NCI-H1417 treated with DMSO at 0.1 percent for 48 hours (cell line): ENCODE measurements at regions not wholly inside any gene's neighbourhood (a gene's known extent, or its start where the extent isn't known, plus 50 kb on each side); places are given as distances from the start of the nearest gene placed in this dataset.
"Not testable (repeated sequence)": the region's sequence is repeated elsewhere in the genome, so short reads cannot be mapped to it uniquely, and the experiment has no call there.

ENCODE experiments used
- DNase-seq: peaks from one replicate; lab custom pipeline; 2025; lab: John Stamatoyannopoulos, UW

- DNase-seq = no peak
These were observed 683.1 kb upstream of the POM121L12 start for GRCh38 chr7:52352013-52352981.

- no peak for DNase-seq
These were observed 691.4 kb upstream of the POM121L12 start for GRCh38 chr7:52344015-52344414.

GRCh38 chr7:52340067-52340466 is 695.4 kb upstream of the POM121L12 start:
- DNase-seq = no peak

- not testable (repeated sequence) for DNase-seq
These were observed 707.1 kb upstream of the POM121L12 start for GRCh38 chr7:52328328-52328727.

- DNase-seq = no peak
These were observed 710.2 kb upstream of the POM121L12 start for GRCh38 chr7:52325237-52325636.

GRCh38 chr7:52323202-52323746 is 712.2 kb upstream of the POM121L12 start:
- no peak for DNase-seq

- no peak for DNase-seq
These were observed 714.8 kb upstream of the POM121L12 start for GRCh38 chr7:52320610-52321009.

- DNase-seq = no peak
These were observed 717.5 kb upstream of the POM121L12 start for GRCh38 chr7:52317921-52318320.

- DNase-seq = no peak
These were observed 723.5 kb upstream of the POM121L12 start for GRCh38 chr7:52311886-52312285.

GRCh38 chr7:52309631-52310030 is 725.8 kb upstream of the POM121L12 start:
- DNase-seq = no peak

- DNase-seq = no peak
These were observed 732.5 kb upstream of the POM121L12 start for GRCh38 chr7:52302765-52303520.

GRCh38 chr7:52297128-52297527 is 738.3 kb upstream of the POM121L12 start:
- no peak for DNase-seq

- DNase-seq = no peak
These were observed 740.5 kb upstream of the POM121L12 start for GRCh38 chr7:52294942-52295341.

- no peak for DNase-seq
These were observed 746.2 kb upstream of the POM121L12 start for GRCh38 chr7:52289247-52289646.

- no peak for DNase-seq
These were observed 747.7 kb upstream of the POM121L12 start for GRCh38 chr7:52287698-52288097.

- DNase-seq = no peak
These were observed 749.7 kb upstream of the POM121L12 start for GRCh38 chr7:52285689-52286088.

GRCh38 chr7:52283335-52283734 is 752.1 kb upstream of the POM121L12 start:
- no peak for DNase-seq

- DNase-seq = no peak
These were observed 761.5 kb upstream of the POM121L12 start for GRCh38 chr7:52273685-52274610.

GRCh38 chr7:52271703-52272102 is 763.7 kb upstream of the POM121L12 start:
- DNase-seq = no peak

GRCh38 chr7:52270301-52270700 is 765.1 kb upstream of the POM121L12 start:
- no peak for DNase-seq

GRCh38 chr7:52269669-52270068 is 765.8 kb upstream of the POM121L12 start:
- no peak for DNase-seq

GRCh38 chr7:52261057-52261456 is 774.4 kb upstream of the POM121L12 start:
- no peak for DNase-seq
